Loucy (cell line): ENCODE measurements at regions not wholly inside any gene's neighbourhood (a gene's known extent, or its start where the extent isn't known, plus 50 kb on each side); places are given as distances from the start of the nearest gene placed in this dataset.

ENCODE experiments used
- CTCF ChIP-seq: fragments of 200-600 bp; sonication (generic); conservative IDR thresholded peaks from 2 replicates; pipeline ENCODE4 v1.5.1; 2014; ENCODE audit warnings: mild to moderate bottlenecking, antibody characterized with exemption, low read length
- EZH2phosphoT487 ChIP-seq: fragments of 200-600 bp; IDR thresholded peaks from 2 replicates; pipeline ENCODE4 v1.6.1; 2018; ENCODE audit warnings: antibody characterized with exemption, mild to moderate bottlenecking, moderate library complexity, borderline replicate concordance

DNA sequence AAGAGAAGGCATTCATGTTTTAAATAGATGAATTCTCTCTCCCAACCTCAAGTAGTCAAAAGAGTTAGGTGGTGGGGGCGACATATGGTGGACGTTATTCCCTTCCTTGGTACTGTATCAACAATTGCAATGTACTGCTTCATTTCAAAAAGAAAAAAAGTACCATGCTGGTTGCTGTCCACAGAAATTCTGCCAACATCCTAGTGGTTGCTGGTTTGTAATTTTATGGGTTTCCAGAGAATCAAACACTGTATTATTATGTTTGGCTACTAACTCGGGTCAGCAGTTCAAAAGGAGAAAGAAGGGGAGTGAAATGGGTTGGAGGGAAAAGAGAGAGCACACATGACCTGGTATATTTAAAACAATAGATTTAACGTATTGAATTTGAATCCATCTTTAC, 61.1 kb upstream of the KCNJ16 start:
- no peak for TF ChIP-seq CTCF
- TF ChIP-seq EZH2phosphoT487 = no peak
